Kidney epithelial cell (primary cell): ENCODE measurements at regions not wholly inside any gene's neighbourhood (a gene's known extent, or its start where the extent isn't known, plus 50 kb on each side); places are given as distances from the start of the nearest gene placed in this dataset.

Source experiments
- DNase-seq: peaks from one replicate; pipeline ENCODE4 v3.0.0-alpha.2; 2010; ENCODE audit warnings: low read depth
- H3K27me3 ChIP-seq: 2 replicates; pipeline ENCODE4 v1.6.0; 2011; ENCODE audit warnings: low read length; ENCODE audit not compliant: control insufficient read depth, insufficient read depth
- H3K36me3 ChIP-seq: 2 replicates; pipeline ENCODE4 v1.5.1; 2011; ENCODE audit warnings: low read length; ENCODE audit not compliant: control insufficient read depth, insufficient read depth
- H3K4me3 ChIP-seq: 2 replicates; pipeline ENCODE4 v1.5.1; 2011; ENCODE audit warnings: low read depth, mild to moderate bottlenecking, control low read depth, low read length
- TF ChIP-seq, protein P1 (sequence below): IDR thresholded peaks from 2 replicates; pipeline ENCODE4 v1.5.1; 2011; ENCODE audit warnings: mild to moderate bottlenecking, moderate library complexity, low read length, control low read depth, inconsistent platforms; ENCODE audit not compliant: insufficient read depth, poor library complexity, severe bottlenecking

DNA sequence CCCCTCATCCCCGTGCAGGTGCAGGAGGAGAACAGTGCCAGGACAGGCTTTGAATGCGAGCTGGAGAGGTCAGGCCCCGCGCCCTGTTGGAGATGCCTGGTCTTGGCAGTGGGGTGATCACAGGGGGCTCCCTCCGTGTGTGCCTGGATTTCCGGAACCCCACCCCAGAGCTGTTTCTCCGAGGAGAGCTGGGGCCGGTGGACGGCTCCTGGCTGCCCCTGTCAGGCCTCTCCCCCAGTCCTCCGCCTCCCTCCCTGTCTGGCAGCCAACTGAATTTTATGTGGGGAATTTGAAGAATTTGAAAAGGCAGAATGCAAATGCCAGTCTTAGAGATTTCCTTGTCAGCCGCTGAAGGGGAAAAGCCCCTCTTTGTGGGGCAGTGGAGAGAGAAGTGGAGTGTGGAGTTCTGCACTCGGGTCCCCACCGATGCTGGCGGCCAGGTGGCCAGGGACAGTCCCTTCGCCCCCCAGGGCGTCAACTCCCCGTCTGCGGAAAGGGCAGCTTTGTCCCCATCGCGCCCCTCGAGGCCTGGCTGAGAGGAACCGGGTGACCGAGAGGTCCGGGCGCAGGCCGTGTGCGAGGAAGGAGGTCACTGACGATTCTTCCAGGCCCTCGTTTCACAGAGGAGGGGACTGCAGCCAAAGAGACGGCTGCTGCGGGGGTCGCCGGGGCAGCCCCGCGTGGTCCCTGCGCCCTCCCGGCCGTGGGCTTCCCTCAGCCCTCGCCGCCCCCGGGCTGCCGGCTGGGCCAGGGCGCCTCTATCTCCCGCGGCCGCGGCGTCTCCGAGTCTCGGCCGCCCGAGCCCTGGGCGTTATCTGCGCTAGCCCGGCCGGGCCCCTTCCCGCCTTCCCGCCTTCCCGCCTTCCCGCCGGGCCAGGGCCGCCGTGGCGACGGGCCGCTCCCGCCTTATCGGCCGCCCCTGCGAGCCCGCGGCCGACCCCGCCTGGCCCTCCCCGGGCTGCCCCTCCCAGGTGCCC lies 56.0 kb upstream of the LCTL start:
- no peak overlapping the region for H3K4me3 ChIP-seq

DNA sequence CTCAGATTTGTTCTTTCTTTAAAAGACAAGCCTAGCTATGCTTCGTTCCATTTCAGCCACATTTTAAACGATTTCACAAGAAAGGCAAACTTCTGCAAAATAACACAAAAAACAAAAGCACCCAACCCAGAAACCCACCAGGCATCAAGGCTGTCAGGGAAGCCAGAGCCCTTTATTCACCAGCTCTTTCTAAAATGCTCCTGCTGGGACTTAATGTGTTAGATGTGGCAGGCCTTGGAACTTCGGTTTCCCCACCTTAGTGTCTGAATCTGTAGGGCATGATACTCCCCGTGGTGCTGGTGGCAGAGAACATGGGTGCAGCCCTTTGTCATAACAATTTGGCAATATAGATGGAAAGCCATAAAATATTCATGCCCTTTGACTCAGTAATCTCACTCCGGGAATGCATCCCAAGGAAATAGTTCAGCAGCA lies 56.8 kb upstream of the LCTL start:
- no peak overlapping the region for H3K4me3 ChIP-seq
- DNase-seq: no peak
- no peaks in the 10 kb centered on the region for H3K36me3 ChIP-seq
- H3K27me3 ChIP-seq: peaks cover 7% of the 10 kb centered on the region
- TF ChIP-seq, protein P1, sequence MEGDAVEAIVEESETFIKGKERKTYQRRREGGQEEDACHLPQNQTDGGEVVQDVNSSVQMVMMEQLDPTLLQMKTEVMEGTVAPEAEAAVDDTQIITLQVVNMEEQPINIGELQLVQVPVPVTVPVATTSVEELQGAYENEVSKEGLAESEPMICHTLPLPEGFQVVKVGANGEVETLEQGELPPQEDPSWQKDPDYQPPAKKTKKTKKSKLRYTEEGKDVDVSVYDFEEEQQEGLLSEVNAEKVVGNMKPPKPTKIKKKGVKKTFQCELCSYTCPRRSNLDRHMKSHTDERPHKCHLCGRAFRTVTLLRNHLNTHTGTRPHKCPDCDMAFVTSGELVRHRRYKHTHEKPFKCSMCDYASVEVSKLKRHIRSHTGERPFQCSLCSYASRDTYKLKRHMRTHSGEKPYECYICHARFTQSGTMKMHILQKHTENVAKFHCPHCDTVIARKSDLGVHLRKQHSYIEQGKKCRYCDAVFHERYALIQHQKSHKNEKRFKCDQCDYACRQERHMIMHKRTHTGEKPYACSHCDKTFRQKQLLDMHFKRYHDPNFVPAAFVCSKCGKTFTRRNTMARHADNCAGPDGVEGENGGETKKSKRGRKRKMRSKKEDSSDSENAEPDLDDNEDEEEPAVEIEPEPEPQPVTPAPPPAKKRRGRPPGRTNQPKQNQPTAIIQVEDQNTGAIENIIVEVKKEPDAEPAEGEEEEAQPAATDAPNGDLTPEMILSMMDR: no peak

More for the DNA sequence above, 56.0 kb upstream of the LCTL start:
- no peak for DNase-seq
- TF ChIP-seq, protein P1: no peak
- Histone ChIP-seq H3K36me3 (no peaks in the 10 kb centered on the region), H3K27me3 (peaks cover 7% of the 10 kb centered on the region)

DNA sequence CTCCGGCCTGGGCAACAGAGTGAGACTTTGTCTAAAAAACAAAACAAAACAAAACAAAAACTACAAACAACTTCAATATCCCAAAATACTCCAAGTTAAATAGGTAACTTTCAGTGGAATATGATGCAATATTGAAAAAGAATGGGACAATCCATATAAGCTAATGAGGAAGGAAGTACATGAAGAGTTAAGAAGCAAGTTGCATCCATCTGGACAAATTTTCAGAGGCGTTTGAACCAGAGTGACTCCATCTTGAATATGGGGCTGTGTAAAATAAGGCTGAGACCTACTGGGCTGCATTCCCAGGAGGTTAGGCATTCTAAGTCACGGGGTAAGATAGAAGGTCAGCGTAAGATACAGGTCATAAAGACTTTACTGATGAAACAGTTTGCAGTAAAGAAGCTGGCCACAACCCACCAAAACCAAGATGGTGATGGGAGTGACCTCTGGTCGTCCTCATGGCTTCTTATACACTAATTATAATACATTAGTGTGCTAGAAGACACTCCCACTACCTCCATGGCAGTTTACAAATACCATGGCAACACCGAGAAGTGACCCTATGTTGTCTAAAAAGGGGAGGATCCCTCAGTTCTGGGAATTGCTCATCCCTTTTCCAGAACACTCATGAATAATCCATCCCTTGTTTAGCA lies 58.1 kb upstream of the LCTL start:
- H3K27me3 ChIP-seq: peaks cover 7% of the 10 kb centered on the region
- H3K36me3 ChIP-seq: no peaks in the 10 kb centered on the region
- TF ChIP-seq, protein P1: no peak
- no peak overlapping the region for H3K4me3 ChIP-seq
- DNase-seq: no peak

DNA sequence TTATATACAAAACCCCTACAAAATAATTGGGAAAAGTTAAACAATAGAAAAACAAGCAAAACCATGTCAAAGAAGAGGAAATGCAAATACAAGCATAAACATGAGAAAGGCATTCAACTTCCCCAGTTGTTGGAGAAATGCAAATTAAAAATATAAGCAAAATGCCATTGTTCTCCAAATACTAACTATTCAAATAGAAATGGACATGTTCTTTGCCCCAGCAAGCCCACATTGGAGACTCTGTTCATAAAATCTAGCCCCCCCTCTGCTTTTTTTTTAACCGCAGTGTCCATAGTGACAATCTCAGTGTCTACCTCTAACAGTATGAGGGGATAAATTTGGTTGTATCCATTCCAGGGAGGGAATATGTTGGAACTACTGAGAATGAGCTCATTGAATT lies 59.7 kb upstream of the LCTL start:
- H3K4me3 ChIP-seq: no peak overlapping the region
- DNase-seq: no peak
- TF ChIP-seq, protein P1: no peak

DNA sequence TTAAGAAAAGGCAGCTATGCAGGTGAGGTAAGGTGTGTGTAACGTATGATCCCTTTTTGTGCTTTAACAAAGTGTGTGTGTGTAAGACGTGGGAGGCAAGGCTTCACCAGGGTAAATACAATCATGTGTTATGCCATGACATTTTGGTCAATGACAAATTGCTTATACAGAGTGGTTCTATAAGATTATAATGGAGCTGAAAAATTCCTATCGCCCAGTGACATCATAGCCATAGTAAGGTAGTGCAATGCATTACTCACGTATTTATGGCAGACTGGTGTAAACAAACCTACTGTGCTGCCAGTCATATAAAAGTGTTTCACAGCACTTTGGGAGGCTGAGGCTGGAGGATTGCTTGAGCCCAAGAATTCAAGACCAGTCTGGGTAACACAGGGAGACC lies 60.2 kb upstream of the LCTL start:
- peaks cover 7% of the 10 kb centered on the region for H3K27me3 ChIP-seq
- H3K36me3 ChIP-seq: no peaks in the 10 kb centered on the region
- DNase-seq: no peak
- H3K4me3 ChIP-seq: no peak overlapping the region
- TF ChIP-seq, protein P1: no peak

More for the DNA sequence above, 59.7 kb upstream of the LCTL start:
- H3K36me3 ChIP-seq: no peaks in the 10 kb centered on the region
- H3K27me3 ChIP-seq: peaks cover 7% of the 10 kb centered on the region
